B cell (primary cell): ENCODE measurements at regions not wholly inside any gene's neighbourhood (a gene's known extent, or its start where the extent isn't known, plus 50 kb on each side); places are given as distances from the start of the nearest gene placed in this dataset.

Experiments used
- ATAC-seq: fragments of 200-7000 bp; cut with Tn5 transposase; one replicate; pipeline ENCODE4 v1.10.0; 2021; ENCODE audit warnings: low read depth, mild to moderate bottlenecking, moderate number of reproducible peaks, moderate library complexity
- CTCF ChIA-PET: fragments of 350-600 bp; sonication (Branson Sonifier 250); formaldehyde crosslinking; loops from one replicate; lab custom pipeline; 2021; ENCODE audit warnings: antibody characterized with exemption, inconsistent platforms; lab: Charles Lee
- POLR2A ChIA-PET: fragments of 350-600 bp; sonication (Branson Sonifier 250); formaldehyde crosslinking; loops from one replicate; lab custom pipeline; 2021; ENCODE audit warnings: antibody characterized with exemption; lab: Charles Lee
- DNase-seq: peaks from one replicate; pipeline ENCODE4 v3.0.0; 2013
- H2AFZ ChIP-seq: 2 replicates; pipeline ENCODE4 v1.6.1; 2012; ENCODE audit warnings: mild to moderate bottlenecking, low read depth, low read length; ENCODE audit not compliant: insufficient read depth, poor library complexity, severe bottlenecking
- H3K27ac ChIP-seq, 2 donors: 1 replicate in 1 of 2; 2 replicates in 1 of 2; pipeline ENCODE4 v1.5.1; 2012 to 2013; ENCODE audit warnings: low read length in 2 of 2, mild to moderate bottlenecking in 2 of 2, moderate library complexity in 1 of 2
- H3K27me3 ChIP-seq, 4 experiments: fragments of 200-600 bp in 1 of 4; sonication (generic) in 1 of 4; replicated peaks in 1 of 4; 1 replicate in 2 of 4; 2 replicates in 2 of 4; pipeline versions ENCODE4 v1.6.1 to v1.7.0; 2013 to 2016; ENCODE audit warnings: low read length in 3 of 4, mild to moderate bottlenecking in 2 of 4, mixed read lengths in 1 of 4, moderate library complexity in 1 of 4; ENCODE audit not compliant: insufficient read depth in 4 of 4, control insufficient read depth in 3 of 4; ENCODE audit errors: control extremely low read depth in 1 of 4
- H3K36me3 ChIP-seq, 2 experiments: replicated peaks in 1 of 2; 1 replicate in 1 of 2; 2 replicates in 1 of 2; pipeline versions ENCODE4 v1.6.1 to v1.7.1; 2013; ENCODE audit warnings: low read length in 1 of 2; ENCODE audit not compliant: insufficient read depth in 2 of 2, control insufficient read depth in 1 of 2; ENCODE audit errors: control extremely low read depth in 1 of 2, extremely low read depth in 1 of 2
- H3K4me1 ChIP-seq, 2 donors: fragments of 200-600 bp in 1 of 2; sonication (generic) in 1 of 2; 1 replicate in 1 of 2; 2 replicates in 1 of 2; pipeline versions ENCODE4 v1.5.1 to v1.6.1; 2013 to 2017; ENCODE audit warnings: low read length in 2 of 2; ENCODE audit not compliant: control insufficient read depth in 2 of 2, insufficient read depth in 2 of 2
- H3K4me2 ChIP-seq: replicated peaks from 2 replicates; pipeline ENCODE3; 2012; ENCODE audit warnings: mild to moderate bottlenecking, low read depth, low read length; ENCODE audit not compliant: poor library complexity, severe bottlenecking
- H3K4me3 ChIP-seq, 5 experiments: fragments of 200-600 bp in 1 of 5; sonication (generic) in 1 of 5; 1 replicate in 3 of 5; 2 replicates in 2 of 5; pipeline versions ENCODE4 v1.5.1 to v1.7.0; 2011 to 2016; ENCODE audit warnings: low read length in 4 of 5, mild to moderate bottlenecking in 4 of 5, low read depth in 2 of 5, control low read depth in 1 of 5, moderate library complexity in 1 of 5; ENCODE audit not compliant: insufficient read depth in 1 of 5; ENCODE audit errors: control extremely low read depth in 1 of 5, extremely low read depth in 1 of 5
- H3K79me2 ChIP-seq: fragments of 200-600 bp; sonication (generic); one replicate; pipeline ENCODE4 v1.6.0; 2016; ENCODE audit warnings: low read length; ENCODE audit not compliant: control insufficient read depth, insufficient read depth
- H3K9ac ChIP-seq: fragments of 200-600 bp; sonication (generic); 2 replicates; pipeline ENCODE4 v1.6.1; 2017; ENCODE audit warnings: mild to moderate bottlenecking, low read length, moderate library complexity
- H3K9me3 ChIP-seq, 3 donors: one replicate each; pipeline versions ENCODE4 v1.6.1 to v1.7.1; 2013; ENCODE audit warnings: low read length in 2 of 3; ENCODE audit not compliant: control insufficient read depth in 2 of 3, insufficient read depth in 1 of 3; ENCODE audit errors: control extremely low read depth in 1 of 3
- H4K20me1 ChIP-seq: 2 replicates; pipeline ENCODE4 v1.6.0; 2012; ENCODE audit warnings: mild to moderate bottlenecking, low read length; ENCODE audit not compliant: insufficient read depth, control insufficient read depth, poor library complexity, severe bottlenecking
- H3K27ac Mint-ChIP-seq: one replicate; pipeline ENCODE4 v1.8.0; 2021; ENCODE audit warnings: mixed read lengths
- H3K27me3 Mint-ChIP-seq: one replicate; pipeline ENCODE4 v1.8.0; 2021; ENCODE audit warnings: mixed read lengths
- H3K4me1 Mint-ChIP-seq: one replicate; pipeline ENCODE4 v1.8.0; 2021; ENCODE audit warnings: mixed read lengths
- H3K4me3 Mint-ChIP-seq: one replicate; pipeline ENCODE4 v1.8.0; 2021; ENCODE audit warnings: mixed read lengths
- H3K9me3 Mint-ChIP-seq: one replicate; pipeline ENCODE4 v1.8.0; 2022; ENCODE audit warnings: mixed read lengths; ENCODE audit not compliant: insufficient read depth
- CTCF ChIP-seq: fragments of 200-600 bp; IDR thresholded peaks from one replicate; pipeline ENCODE4 v1.8.0; 2022; ENCODE audit warnings: antibody characterized with exemption, mild to moderate bottlenecking
- EZH2 ChIP-seq: IDR thresholded peaks from 2 replicates; pipeline ENCODE4 v1.6.1; 2012; ENCODE audit warnings: borderline replicate concordance, low read depth, mild to moderate bottlenecking, moderate library complexity, low read length; ENCODE audit not compliant: insufficient read depth, poor library complexity, severe bottlenecking
- WGBS: methylation state at CpG from one replicate; pipeline ENCODE4 v1.1.5; 2013; ENCODE audit warnings: missing lambda C conversion rate; ENCODE audit not compliant: insufficient coverage; 5-methylcytosine and 5-hydroxymethylcytosine counted together
- intact Hi-C: fragments of 100-400 bp; cut with micrococcal nuclease; formaldehyde crosslinking; loops from one replicate; pipeline ENCODE4 v1.10.0; 2022

GRCh38 chr13:109973279-109973678 is 186.9 kb upstream of the IRS2 start:
- no peak overlapping the region for H3K4me3 Mint-ChIP-seq
- TF ChIP-seq CTCF: no peak
- no peak for TF ChIP-seq EZH2
- no peaks in the 10 kb centered on the region for H3K4me1 Mint-ChIP-seq
- CTCF ChIA-PET: no interaction called here
- H3K27ac Mint-ChIP-seq: no peak overlapping the region
- intact Hi-C loops: no loop called here
- WGBS: 93% methylated on average over 10 of the region's 10 CpGs
- Histone ChIP-seq H4K20me1 (no peaks in the 10 kb centered on the region), H3K79me2 (no peaks in the 10 kb centered on the region), H3K27me3 (no peaks in the 10 kb centered on the region), H3K4me2 (no peak overlapping the region), H3K9me3 (peaks cover 0 to 17% (median 2%) of the 10 kb centered on the region in 3 donors), H3K36me3 (no peaks in the 10 kb centered on the region), H3K4me1 (no peaks in the 10 kb centered on the region), H3K27ac (no peak overlapping the region), H2AFZ (no peak overlapping the region), H3K4me3 (no peak overlapping the region), H3K9ac (no peak overlapping the region)
- H3K9me3 Mint-ChIP-seq: peaks cover 13% of the 10 kb centered on the region
- POLR2A ChIA-PET: no interaction called here
- no peaks in the 10 kb centered on the region for H3K27me3 Mint-ChIP-seq
- no peak for ATAC-seq
- DNase-seq: no peak

- intact Hi-C loops: no loop called here
Observed at GRCh38 chr13:109971456-109972090, 185.2 kb upstream of the IRS2 start.

More at GRCh38 chr13:109971456-109972090, 185.2 kb upstream of the IRS2 start:
- H3K36me3 ChIP-seq: no peaks in the 10 kb centered on the region
- no peak overlapping the region for H3K27ac ChIP-seq
- 95% methylated on average over 9 of the region's 10 CpGs for WGBS
- H3K27me3 ChIP-seq: no peaks in the 10 kb centered on the region
- no peak overlapping the region for H3K4me3 ChIP-seq
- Mint-ChIP-seq H3K27me3 (no peaks in the 10 kb centered on the region), H3K9me3 (peaks cover 13% of the 10 kb centered on the region), H3K27ac (no peak overlapping the region), H3K4me1 (no peaks in the 10 kb centered on the region), H3K4me3 (no peak overlapping the region)
- H3K79me2 ChIP-seq: no peaks in the 10 kb centered on the region
- POLR2A ChIA-PET: no interaction called here
- CTCF ChIA-PET: no interaction called here
- no peak overlapping the region for H2AFZ ChIP-seq
- H3K4me2 ChIP-seq: no peak overlapping the region
- H3K9ac ChIP-seq: no peak overlapping the region
- no peaks in the 10 kb centered on the region for H4K20me1 ChIP-seq
- H3K9me3 ChIP-seq: peaks cover 0 to 20% (median 2%) of the 10 kb centered on the region in 3 donors
- TF ChIP-seq EZH2: no peak
- no peak for TF ChIP-seq CTCF
- ATAC-seq: no peak
- H3K4me1 ChIP-seq: no peaks in the 10 kb centered on the region
- no peak for DNase-seq
